ENCODE measurements at regions not wholly inside any gene's neighbourhood (a gene's known extent, or its start where the extent isn't known, plus 50 kb on each side); places are given as distances from the start of the nearest gene placed in this dataset.
"Not testable (repeated sequence)": the region's sequence is repeated elsewhere in the genome, so short reads cannot be mapped to it uniquely, and the experiment has no call there.

- no peak for DNase-seq (ENCODE audit: low spot score)
Measured at GRCh38 chr14:21902561-21903181, 229.1 kb upstream of the OR4E1 start.

GRCh38 chr14:21894898-21895194 is 221.2 kb upstream of the OR4E1 start:
- DNase-seq (ENCODE audit: low spot score), result not testable (repeated sequence)

- DNase-seq (ENCODE audit: low spot score), result no peak
Measured at GRCh38 chr14:21894003-21894897, 220.6 kb upstream of the OR4E1 start.

GRCh38 chr14:21891921-21892320 is 218.3 kb upstream of the OR4E1 start:
- DNase-seq (ENCODE audit: low spot score), result no peak

GRCh38 chr14:21884995-21885394 is 211.4 kb upstream of the OR4E1 start:
- DNase-seq (ENCODE audit: low spot score), result no peak

- no peak for DNase-seq (ENCODE audit: low spot score)
Measured at GRCh38 chr14:21882226-21882625, 208.6 kb upstream of the OR4E1 start.

- DNase-seq (ENCODE audit: low spot score), result no peak
Measured at GRCh38 chr14:21880918-21881317, 207.3 kb upstream of the OR4E1 start.

GRCh38 chr14:21875791-21876190 is 202.2 kb upstream of the OR4E1 start:
- DNase-seq (ENCODE audit: low spot score), result no peak

GRCh38 chr14:21874946-21875345 is 201.3 kb upstream of the OR4E1 start:
- DNase-seq (ENCODE audit: low spot score), result no peak

GRCh38 chr14:21874167-21874566 is 200.5 kb upstream of the OR4E1 start:
- no peak for DNase-seq (ENCODE audit: low spot score)

GRCh38 chr14:21868442-21869046 is 194.9 kb upstream of the OR4E1 start:
- peak; percentile 22 for DNase-seq (ENCODE audit: low spot score)

GRCh38 chr14:21867541-21867940 is 193.9 kb upstream of the OR4E1 start:
- no peak for DNase-seq (ENCODE audit: low spot score)

GRCh38 chr14:21866479-21866878 is 192.9 kb upstream of the OR4E1 start:
- DNase-seq (ENCODE audit: low spot score), result no peak

- no peak for DNase-seq (ENCODE audit: low spot score)
Measured at GRCh38 chr14:21863289-21863688, 189.7 kb upstream of the OR4E1 start.

GRCh38 chr14:21861153-21861552 is 187.5 kb upstream of the OR4E1 start:
- DNase-seq (ENCODE audit: low spot score), result no peak

- DNase-seq (ENCODE audit: low spot score), result peak; percentile 30
Measured at GRCh38 chr14:21860172-21860571, 186.6 kb upstream of the OR4E1 start.

GRCh38 chr14:21852775-21853174 is 179.2 kb upstream of the OR4E1 start:
- DNase-seq (ENCODE audit: low spot score), result no peak

GRCh38 chr14:21852061-21852664 is 178.5 kb upstream of the OR4E1 start:
- peak; percentile 10 for DNase-seq (ENCODE audit: low spot score)

- not testable (repeated sequence) for DNase-seq (ENCODE audit: low spot score)
Measured at GRCh38 chr14:21846902-21847301, 173.3 kb upstream of the OR4E1 start.

GRCh38 chr14:21846227-21846885 is 172.7 kb upstream of the OR4E1 start:
- peak; percentile 24 for DNase-seq (ENCODE audit: low spot score)

- DNase-seq (ENCODE audit: low spot score), result no peak
Measured at GRCh38 chr14:21840765-21841164, 167.1 kb upstream of the OR4E1 start.

- no peak for DNase-seq (ENCODE audit: low spot score)
Measured at GRCh38 chr14:21833836-21834235, 160.2 kb upstream of the OR4E1 start.

Data from hematopoietic multipotent progenitor cell treated with erythropoietin and hydrocortisone succinate and interleukin-3 and kit ligand, for 17 days (in vitro differentiated cells).